BLaER1 treated with 17β-estradiol and CSF1 and Interleukin-3, amounts not matched to agents 10 nM and 100 nM (cell line): ENCODE measurements at regions not wholly inside any gene's neighbourhood (a gene's known extent, or its start where the extent isn't known, plus 50 kb on each side); places are given as distances from the start of the nearest gene placed in this dataset.
"Not testable (repeated sequence)": the region's sequence is repeated elsewhere in the genome, so short reads cannot be mapped to it uniquely, and the experiment has no call there.

Experiments
- H3K27ac ChIP-seq, 11 experiments: shearing (Covaris generic); formaldehyde crosslinking; 2 replicates each; pipeline ENCODE4 v1.8.1; 2022
- H3K27me3 ChIP-seq, 11 experiments: shearing (Covaris generic); formaldehyde crosslinking; 2 replicates each; pipeline ENCODE4 v1.8.1; 2022
- H3K36me3 ChIP-seq, 11 experiments: shearing (Covaris generic); formaldehyde crosslinking; 2 replicates each; pipeline ENCODE4 v1.8.1; 2022
- H3K4me1 ChIP-seq, 10 experiments: shearing (Covaris generic); formaldehyde crosslinking; 2 replicates each; pipeline ENCODE4 v1.8.1; 2022
- H3K4me2 ChIP-seq, 11 experiments: shearing (Covaris generic); formaldehyde crosslinking; 2 replicates each; pipeline ENCODE4 v1.8.1; 2022
- H3K4me3 ChIP-seq, 10 experiments: shearing (Covaris generic); formaldehyde crosslinking; 2 replicates each; pipeline ENCODE4 v1.8.1; 2022
- H3K9ac ChIP-seq, 11 experiments: shearing (Covaris generic); formaldehyde crosslinking; 2 replicates each; pipeline ENCODE4 v1.8.1; 2022
- H3K9me3 ChIP-seq, 11 experiments: shearing (Covaris generic); formaldehyde crosslinking; replicated peaks in 1 of 11; 2 replicates each; pipeline ENCODE4 v1.8.1; 2022
- H4K20me1 ChIP-seq, 11 experiments: shearing (Covaris generic); formaldehyde crosslinking; 2 replicates each; pipeline ENCODE4 v1.8.1; 2022
- Cebpa-rat ChIP-seq, 11 experiments: shearing (Covaris generic); IDR thresholded peaks; 2 replicates each; pipeline ENCODE4 v1.8.1; 2022

GRCh38 chr1:119191325-119191724, 50.9 kb upstream of the WARS2 start:
- H3K4me3 ChIP-seq: no peak overlapping the region
- TF ChIP-seq Cebpa-rat (IDR thresholded peaks at IDR 0.05): no peak
- H3K9ac ChIP-seq: no peak overlapping the region
- peaks cover 0 to 13% (median 4%) of the 10 kb centered on the region in 11 experiments; a peak in 6 of 22 replicates for H3K9me3 ChIP-seq
- no peaks in the 10 kb centered on the region for H3K27me3 ChIP-seq
- H4K20me1 ChIP-seq: no peaks in the 10 kb centered on the region
- H3K36me3 ChIP-seq: no peaks in the 10 kb centered on the region
- no peak overlapping the region for H3K27ac ChIP-seq
- no peak overlapping the region for H3K4me2 ChIP-seq
- no peaks in the 10 kb centered on the region for H3K4me1 ChIP-seq

DNA sequence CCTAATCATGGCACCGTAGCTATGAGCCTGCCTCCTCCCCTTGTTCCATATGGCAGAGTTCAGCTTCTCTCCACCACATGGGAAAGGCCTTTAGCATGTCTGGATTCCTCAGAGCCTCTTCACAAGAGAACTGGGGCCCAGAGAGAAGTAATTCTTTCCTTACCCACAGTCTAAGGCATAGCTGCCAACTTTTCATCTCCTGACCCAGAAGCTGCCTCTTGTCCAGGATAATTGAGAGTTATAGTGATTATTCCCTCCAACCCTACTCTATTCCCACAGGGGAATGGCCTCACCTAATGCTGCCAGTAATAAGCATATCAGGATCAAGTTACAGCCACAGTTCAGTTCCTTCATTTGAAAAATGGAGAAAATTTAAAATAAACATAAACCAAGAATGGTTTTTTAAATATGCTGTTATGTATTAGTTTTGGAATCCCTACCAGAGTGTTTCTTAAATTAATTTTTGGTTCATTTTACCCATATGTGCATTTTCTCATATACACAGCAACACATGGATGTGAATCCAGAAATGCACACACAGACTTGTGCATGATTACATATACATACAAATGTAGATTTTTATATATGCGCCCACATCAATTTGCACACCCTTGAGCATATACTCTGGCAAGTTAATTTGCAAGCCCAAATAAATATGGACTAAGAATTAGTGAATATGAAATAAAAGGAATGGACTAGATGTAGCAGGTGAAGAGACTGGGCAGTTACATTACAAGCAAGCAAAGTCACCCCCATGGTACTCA, 63.9 kb upstream of the WARS2 start:
- Histone ChIP-seq H3K27me3 (no peaks in the 10 kb centered on the region), H3K4me3 (no peak overlapping the region), H3K9me3 (peaks cover 2 to 11% (median 7%) of the 10 kb centered on the region in 11 experiments; a peak in 19 of 22 replicates), H3K27ac (no peak overlapping the region), H3K36me3 (no peaks in the 10 kb centered on the region), H4K20me1 (no peaks in the 10 kb centered on the region), H3K9ac (no peak overlapping the region), H3K4me1 (no peaks in the 10 kb centered on the region), H3K4me2 (no peak overlapping the region)
- no peak for TF ChIP-seq Cebpa-rat (IDR thresholded peaks at IDR 0.05)

- Histone ChIP-seq H4K20me1 (no peaks in the 10 kb centered on the region), H3K9ac (no peak overlapping the region), H3K36me3 (no peaks in the 10 kb centered on the region), H3K4me1 (peaks cover 0 to 5% (median 3%) of the 10 kb centered on the region in 10 experiments; a peak in 14 of 20 replicates), H3K27ac (no peak overlapping the region), H3K4me3 (no peak overlapping the region), H3K9me3 (peaks cover 0 to 9% (median 4%) of the 10 kb centered on the region in 11 experiments; a peak in 9 of 22 replicates), H3K4me2 (no peak overlapping the region), H3K27me3 (no peaks in the 10 kb centered on the region)
- TF ChIP-seq Cebpa-rat (IDR thresholded peaks at IDR 0.05): no peak
Observed at GRCh38 chr1:119204961-119205357, 64.5 kb upstream of the WARS2 start.

- Histone ChIP-seq H3K9me3 (no peaks in the 10 kb centered on the region), H3K4me1 (peaks cover 0 to 14% (median 10%) of the 10 kb centered on the region in 10 experiments; a peak in 14 of 20 replicates), H3K36me3 (no peaks in the 10 kb centered on the region), H3K4me3 (no peak overlapping the region), H3K27me3 (no peaks in the 10 kb centered on the region), H3K4me2 (no peak overlapping the region), H3K27ac (no peak overlapping the region), H4K20me1 (no peaks in the 10 kb centered on the region), H3K9ac (no peak overlapping the region)
- TF ChIP-seq Cebpa-rat (IDR thresholded peaks at IDR 0.05): no peak
Observed at GRCh38 chr1:119209061-119209460, 68.6 kb upstream of the WARS2 start.

- Histone ChIP-seq H3K4me3 (no peak overlapping the region), H3K27ac (no peak overlapping the region), H3K36me3 (no peaks in the 10 kb centered on the region), H3K9me3 (no peaks in the 10 kb centered on the region), H3K9ac (no peak overlapping the region), H3K4me2 (peak overlapping the region in 8 of 11 experiments; percentile 10 to 54 (median 36); a peak in 16 of 22 replicates), H3K27me3 (no peaks in the 10 kb centered on the region), H4K20me1 (no peaks in the 10 kb centered on the region), H3K4me1 (peaks cover 0 to 14% (median 10%) of the 10 kb centered on the region in 10 experiments; a peak in 14 of 20 replicates)
- TF ChIP-seq Cebpa-rat (IDR thresholded peaks at IDR 0.05): no peak
Observed at GRCh38 chr1:119209596-119210295, 69.3 kb upstream of the WARS2 start.

DNA sequence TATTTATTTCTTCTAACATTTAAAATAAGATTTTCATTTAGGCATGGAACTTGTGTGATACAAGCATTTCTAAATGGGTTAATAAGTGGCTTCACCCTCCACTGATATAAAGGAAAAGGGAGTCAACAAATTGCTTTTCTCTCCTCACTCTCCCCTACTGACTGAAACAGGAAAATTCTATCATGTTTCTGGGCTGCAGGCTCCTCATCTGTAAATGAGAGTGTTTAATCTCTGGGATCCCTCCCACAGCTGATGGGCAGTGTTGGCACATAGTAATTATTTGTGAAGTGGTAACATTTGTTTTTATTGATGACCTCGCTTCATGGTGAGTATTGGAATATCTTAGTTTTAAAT, 69.8 kb upstream of the WARS2 start:
- Histone ChIP-seq H3K9me3 (no peaks in the 10 kb centered on the region), H3K27ac (no peak overlapping the region), H3K27me3 (no peaks in the 10 kb centered on the region), H3K9ac (no peak overlapping the region), H3K4me3 (no peak overlapping the region), H3K4me2 (peak overlapping the region in 8 of 11 experiments; percentile 10 to 54 (median 36); a peak in 17 of 22 replicates), H3K4me1 (peaks cover 0 to 14% (median 10%) of the 10 kb centered on the region in 10 experiments; a peak in 14 of 20 replicates), H4K20me1 (no peaks in the 10 kb centered on the region), H3K36me3 (no peaks in the 10 kb centered on the region)
- no peak for TF ChIP-seq Cebpa-rat (IDR thresholded peaks at IDR 0.05)

GRCh38 chr1:119213213-119213612, 72.8 kb upstream of the WARS2 start:
- not testable (repeated sequence) for H3K36me3 ChIP-seq, H3K27ac ChIP-seq, H3K4me3 ChIP-seq, H3K27me3 ChIP-seq, H3K9me3 ChIP-seq, H3K4me2 ChIP-seq, H4K20me1 ChIP-seq, H3K9ac ChIP-seq
- peaks cover 0 to 14% (median 10%) of the 10 kb centered on the region in 10 experiments; a peak in 14 of 20 replicates for H3K4me1 ChIP-seq

DNA sequence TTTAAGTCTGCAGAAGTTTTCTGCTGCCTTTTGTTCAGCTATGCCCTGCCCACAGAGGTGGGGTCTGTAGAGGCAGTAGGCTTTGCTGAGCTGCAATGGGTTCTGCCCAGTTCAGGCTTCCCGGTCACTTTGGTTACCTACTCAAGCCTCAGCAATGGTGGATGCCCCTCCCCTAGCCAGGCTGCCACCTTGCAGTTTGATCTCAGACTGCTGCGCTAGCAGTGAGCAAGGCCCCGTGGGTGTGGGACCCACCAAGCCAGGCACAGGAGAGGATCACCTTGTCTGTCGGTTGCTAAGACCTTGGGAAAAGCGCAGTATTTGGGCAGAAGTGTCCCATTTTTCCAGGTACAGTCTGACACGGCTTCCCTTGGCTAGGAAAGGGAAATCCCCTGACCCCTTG, 74.5 kb upstream of the WARS2 start:
- H3K9me3 ChIP-seq: not testable (repeated sequence)

GRCh38 chr1:119217309-119217828, 76.9 kb upstream of the WARS2 start:
- Histone ChIP-seq H3K27ac (no peak overlapping the region), H3K4me3 (no peak overlapping the region), H3K27me3 (no peaks in the 10 kb centered on the region), H3K4me2 (no peak overlapping the region), H3K4me1 (no peaks in the 10 kb centered on the region; a peak in 3 of 20 replicates), H4K20me1 (no peaks in the 10 kb centered on the region), H3K9me3 (no peaks in the 10 kb centered on the region), H3K9ac (no peak overlapping the region), H3K36me3 (no peaks in the 10 kb centered on the region)
- TF ChIP-seq Cebpa-rat (IDR thresholded peaks at IDR 0.05): no peak

More for the DNA sequence above, 74.5 kb upstream of the WARS2 start:
- H4K20me1 ChIP-seq, H3K4me2 ChIP-seq, H3K27me3 ChIP-seq, H3K4me3 ChIP-seq, H3K36me3 ChIP-seq, H3K9ac ChIP-seq, H3K4me1 ChIP-seq, H3K27ac ChIP-seq: not testable (repeated sequence)
